ENCODE measurements at regions not wholly inside any gene's neighbourhood (a gene's known extent, or its start where the extent isn't known, plus 50 kb on each side); places are given as distances from the start of the nearest gene placed in this dataset.

DNA sequence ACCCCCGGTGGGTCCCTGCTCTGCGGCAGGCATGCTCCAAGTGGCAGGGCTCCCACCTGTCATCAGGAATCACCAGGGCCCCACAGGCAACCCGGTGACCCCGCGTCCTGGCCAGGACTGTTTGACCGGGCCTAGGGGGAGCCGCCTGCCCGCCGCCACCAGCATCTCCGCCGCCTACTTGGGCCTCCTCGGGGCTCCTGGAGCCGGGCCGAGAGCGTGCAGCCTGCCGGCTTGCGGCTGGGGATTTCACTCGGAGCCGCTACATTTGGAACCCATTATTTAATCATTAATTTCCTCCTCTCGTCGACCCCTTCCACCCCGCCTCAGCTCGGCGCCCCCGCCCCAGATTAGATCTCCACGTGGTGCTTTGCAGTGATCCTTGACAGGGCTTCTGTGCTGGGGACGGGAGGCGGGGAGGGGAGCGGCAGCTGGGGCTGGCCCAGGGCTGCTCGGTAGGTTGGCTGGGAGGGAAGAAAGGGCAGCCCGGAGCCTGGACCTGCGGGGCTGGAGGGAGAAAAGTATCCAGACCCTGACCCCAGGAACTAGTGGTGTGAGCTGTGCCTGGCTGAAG lies 295.4 kb downstream of the CYP26B1 start:
- H2AFZ ChIP-seq (ENCODE audit: low read length), result no peak overlapping the region
- H3F3A ChIP-seq (ENCODE audit: insufficient read depth, low read length), result no peaks in the 10 kb centered on the region
- H3K79me2 ChIP-seq (ENCODE audit: low read length), result no peaks in the 10 kb centered on the region
- no peak overlapping the region for H3K27ac ChIP-seq (ENCODE audit: low read length)
- H3K9ac ChIP-seq (ENCODE audit: low read length), result no peak overlapping the region
- no peak overlapping the region for H3K4me2 ChIP-seq (ENCODE audit: low read depth, low read length)
- H3K9me3 ChIP-seq (replicated peaks; ENCODE audit: insufficient read depth, low read length), result no peaks in the 10 kb centered on the region
- no peak overlapping the region for H3K4me3 ChIP-seq (ENCODE audit: low read length)
- no peak for DNase-seq
- H3K9me2 ChIP-seq (replicated peaks; ENCODE audit: insufficient read depth, low read length), result no peaks in the 10 kb centered on the region
- H3K27me3 ChIP-seq (replicated peaks; ENCODE audit: insufficient read depth, low read length), result no peaks in the 10 kb centered on the region
- TF ChIP-seq, protein P1, sequence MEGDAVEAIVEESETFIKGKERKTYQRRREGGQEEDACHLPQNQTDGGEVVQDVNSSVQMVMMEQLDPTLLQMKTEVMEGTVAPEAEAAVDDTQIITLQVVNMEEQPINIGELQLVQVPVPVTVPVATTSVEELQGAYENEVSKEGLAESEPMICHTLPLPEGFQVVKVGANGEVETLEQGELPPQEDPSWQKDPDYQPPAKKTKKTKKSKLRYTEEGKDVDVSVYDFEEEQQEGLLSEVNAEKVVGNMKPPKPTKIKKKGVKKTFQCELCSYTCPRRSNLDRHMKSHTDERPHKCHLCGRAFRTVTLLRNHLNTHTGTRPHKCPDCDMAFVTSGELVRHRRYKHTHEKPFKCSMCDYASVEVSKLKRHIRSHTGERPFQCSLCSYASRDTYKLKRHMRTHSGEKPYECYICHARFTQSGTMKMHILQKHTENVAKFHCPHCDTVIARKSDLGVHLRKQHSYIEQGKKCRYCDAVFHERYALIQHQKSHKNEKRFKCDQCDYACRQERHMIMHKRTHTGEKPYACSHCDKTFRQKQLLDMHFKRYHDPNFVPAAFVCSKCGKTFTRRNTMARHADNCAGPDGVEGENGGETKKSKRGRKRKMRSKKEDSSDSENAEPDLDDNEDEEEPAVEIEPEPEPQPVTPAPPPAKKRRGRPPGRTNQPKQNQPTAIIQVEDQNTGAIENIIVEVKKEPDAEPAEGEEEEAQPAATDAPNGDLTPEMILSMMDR (IDR thresholded peaks at IDR 0.05; ENCODE audit: low read length), result no peak
- TF ChIP-seq EZH2phosphoT487 (IDR thresholded peaks at IDR 0.05; ENCODE audit: low read length) (no peak), EZH2 (optimal IDR thresholded peaks at IDR 0.05; ENCODE audit: low read depth, low read length) (no peak)
- no peaks in the 10 kb centered on the region for H3K4me1 ChIP-seq (ENCODE audit: low read length)
- H3K36me3 ChIP-seq (replicated peaks; ENCODE audit: insufficient read depth, low read length), result no peaks in the 10 kb centered on the region
- H4K20me1 ChIP-seq (ENCODE audit: insufficient read depth, low read length), result no peaks in the 10 kb centered on the region

DNA sequence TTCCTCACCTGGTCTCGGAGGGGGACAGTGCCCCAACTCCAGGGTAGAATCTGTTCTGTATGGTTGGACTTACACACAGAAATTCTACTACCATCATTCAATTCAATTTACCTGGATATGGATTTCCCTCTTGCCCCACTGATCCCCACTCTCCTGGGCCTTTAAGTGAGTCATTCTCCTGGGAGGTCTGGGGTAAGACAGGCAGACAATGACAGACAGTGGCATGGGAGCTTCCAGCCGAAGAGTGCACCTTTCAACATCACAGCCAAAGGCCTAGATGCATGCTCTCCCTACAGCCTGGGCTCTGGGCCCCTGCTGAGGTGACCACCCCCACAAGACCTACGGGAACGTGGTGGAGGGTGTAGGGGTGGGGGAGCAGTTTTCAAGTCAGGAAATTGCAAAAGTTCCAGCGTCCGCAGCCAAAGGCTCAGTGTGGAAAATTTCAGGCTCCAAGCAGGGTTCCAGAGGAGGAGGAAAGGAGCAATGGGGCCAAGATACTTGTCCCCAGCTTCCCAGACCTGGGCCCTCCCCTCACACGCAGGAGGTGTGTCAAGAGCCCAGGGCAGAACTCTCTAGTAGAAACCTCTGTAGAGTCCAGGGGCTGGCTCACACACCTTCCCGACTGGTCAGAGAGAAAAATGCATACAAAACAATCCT lies 296.4 kb downstream of the CYP26B1 start:
- Histone ChIP-seq H3K4me3 (ENCODE audit: low read length) (no peak overlapping the region), H3K27me3 (replicated peaks; ENCODE audit: insufficient read depth, low read length) (no peaks in the 10 kb centered on the region), H3K4me1 (ENCODE audit: low read length) (no peaks in the 10 kb centered on the region), H3K9me2 (replicated peaks; ENCODE audit: insufficient read depth, low read length) (no peaks in the 10 kb centered on the region), H3F3A (ENCODE audit: insufficient read depth, low read length) (no peaks in the 10 kb centered on the region), H3K4me2 (ENCODE audit: low read depth, low read length) (no peak overlapping the region), H3K9ac (ENCODE audit: low read length) (no peak overlapping the region), H3K79me2 (ENCODE audit: low read length) (no peaks in the 10 kb centered on the region), H3K36me3 (replicated peaks; ENCODE audit: insufficient read depth, low read length) (no peaks in the 10 kb centered on the region), H3K9me3 (replicated peaks; ENCODE audit: insufficient read depth, low read length) (no peaks in the 10 kb centered on the region), H4K20me1 (ENCODE audit: insufficient read depth, low read length) (no peaks in the 10 kb centered on the region), H2AFZ (ENCODE audit: low read length) (no peak overlapping the region), H3K27ac (ENCODE audit: low read length) (no peak overlapping the region)
- DNase-seq, result no peak
- TF ChIP-seq EZH2 (optimal IDR thresholded peaks at IDR 0.05; ENCODE audit: low read depth, low read length) (no peak), EZH2phosphoT487 (IDR thresholded peaks at IDR 0.05; ENCODE audit: low read length) (no peak)

DNA sequence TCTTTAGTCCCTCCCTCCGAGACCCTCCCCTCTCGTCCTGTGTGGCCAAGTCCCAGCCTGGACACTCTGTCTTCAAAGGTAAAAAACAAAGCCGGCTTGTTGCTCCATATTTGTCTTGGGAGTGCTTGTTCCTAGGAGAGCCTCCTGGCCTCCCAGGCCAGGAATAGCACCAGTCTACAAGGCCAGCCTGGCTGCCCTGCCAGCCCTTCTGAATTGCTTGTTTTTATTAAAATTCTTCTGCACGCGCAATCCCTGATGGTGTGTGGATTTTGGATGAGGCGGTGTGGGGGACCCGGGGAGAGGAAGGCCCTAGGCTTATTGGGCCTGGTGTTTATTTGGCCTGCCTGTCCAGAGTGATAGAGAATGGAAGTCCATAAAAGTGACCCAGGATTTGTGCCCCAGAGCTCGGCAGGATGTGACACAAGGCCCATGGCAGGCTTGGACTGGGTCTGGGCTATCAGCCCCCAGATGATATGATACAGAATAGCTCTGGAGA lies 297.3 kb downstream of the CYP26B1 start:
- DNase-seq, result no peak
- H3K9me2 ChIP-seq (replicated peaks; ENCODE audit: insufficient read depth, low read length), result no peaks in the 10 kb centered on the region
- no peaks in the 10 kb centered on the region for H3F3A ChIP-seq (ENCODE audit: insufficient read depth, low read length)
- H3K4me3 ChIP-seq (ENCODE audit: low read length), result no peak overlapping the region
- TF ChIP-seq EZH2phosphoT487 (IDR thresholded peaks at IDR 0.05; ENCODE audit: low read length) (no peak), EZH2 (optimal IDR thresholded peaks at IDR 0.05; ENCODE audit: low read depth, low read length) (no peak)
- TF ChIP-seq, protein P1 (IDR thresholded peaks at IDR 0.05; ENCODE audit: low read length), result no peak
- no peak overlapping the region for H2AFZ ChIP-seq (ENCODE audit: low read length)
- H3K27ac ChIP-seq (ENCODE audit: low read length), result no peak overlapping the region
- H3K9me3 ChIP-seq (replicated peaks; ENCODE audit: insufficient read depth, low read length), result no peaks in the 10 kb centered on the region
- no peaks in the 10 kb centered on the region for H4K20me1 ChIP-seq (ENCODE audit: insufficient read depth, low read length)
- H3K79me2 ChIP-seq (ENCODE audit: low read length), result no peaks in the 10 kb centered on the region
- no peaks in the 10 kb centered on the region for H3K4me1 ChIP-seq (ENCODE audit: low read length)
- H3K36me3 ChIP-seq (replicated peaks; ENCODE audit: insufficient read depth, low read length), result no peaks in the 10 kb centered on the region
- no peaks in the 10 kb centered on the region for H3K27me3 ChIP-seq (replicated peaks; ENCODE audit: insufficient read depth, low read length)
- no peak overlapping the region for H3K9ac ChIP-seq (ENCODE audit: low read length)
- no peak overlapping the region for H3K4me2 ChIP-seq (ENCODE audit: low read depth, low read length)

Measured in MM.1S (cell line).